CD4-positive, alpha-beta T cell treated with Interferon alpha-2 for 1 hour (primary cell): ENCODE measurements at regions not wholly inside any gene's neighbourhood (a gene's known extent, or its start where the extent isn't known, plus 50 kb on each side); places are given as distances from the start of the nearest gene placed in this dataset.

Source experiments
- DNase-seq, 2 donors: peaks; one replicate each; pipeline ENCODE4 v3.0.0-alpha.2; 2020 to 2022

DNA sequence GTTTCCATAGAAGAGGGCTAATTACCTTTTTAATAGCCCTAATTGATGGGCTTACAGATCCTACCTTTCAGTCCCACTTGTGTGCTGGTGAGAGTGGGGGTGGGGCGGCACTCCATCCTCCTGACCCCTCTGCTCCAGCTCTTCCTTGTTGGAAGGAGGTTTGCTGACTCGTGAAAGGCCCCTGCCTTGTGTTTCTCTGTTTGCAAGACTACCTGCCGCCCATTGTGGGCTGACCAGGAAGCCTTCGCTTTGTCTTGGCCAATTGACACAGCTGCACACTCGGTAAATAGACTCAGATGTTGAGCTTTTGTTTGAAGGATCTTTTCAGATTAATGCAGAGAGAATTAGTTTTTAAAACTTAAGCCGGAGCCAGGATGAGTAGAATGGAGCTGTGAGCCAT lies 197.3 kb upstream of the HES1 start:
- DNase-seq, result no peak

DNA sequence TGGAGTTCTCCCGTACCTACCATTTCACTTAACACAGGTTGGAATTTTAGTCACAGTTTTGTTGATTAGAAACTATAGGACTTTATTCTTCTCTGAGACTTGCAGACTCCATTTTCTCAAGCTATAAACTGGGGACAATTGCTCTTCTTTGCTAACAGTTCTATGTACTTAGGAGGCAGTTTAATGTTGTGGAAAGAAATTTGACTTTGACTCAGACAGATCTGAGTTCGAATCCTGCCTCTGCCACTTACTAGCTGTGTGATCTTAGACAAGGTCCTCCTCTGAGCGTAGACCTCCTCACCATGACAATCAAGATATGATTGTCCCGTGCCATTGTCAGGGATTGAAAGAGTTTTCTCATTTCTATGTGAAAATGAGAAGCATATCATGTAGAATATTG lies 196.4 kb upstream of the HES1 start:
- DNase-seq, result no peak

DNA sequence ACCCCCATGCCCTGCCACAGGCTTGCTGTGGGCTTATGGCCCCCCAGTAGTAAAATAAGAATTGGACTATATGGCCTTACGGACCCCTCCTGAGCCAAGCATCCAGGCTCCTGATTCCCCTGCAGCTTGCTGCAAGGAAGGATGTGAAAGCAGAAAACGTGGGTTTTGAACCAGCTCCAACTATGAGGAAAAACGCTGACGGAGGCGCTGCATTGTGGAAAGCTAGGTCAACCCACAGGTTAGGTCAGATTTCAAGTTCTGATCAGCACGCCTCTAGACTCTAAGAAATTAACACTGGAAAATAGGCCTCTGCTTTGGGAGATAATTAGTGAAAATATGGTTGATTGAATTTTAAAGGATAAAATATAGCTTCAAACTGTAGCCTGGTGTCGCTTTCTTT lies 195.4 kb upstream of the HES1 start:
- DNase-seq, result no peak

DNA sequence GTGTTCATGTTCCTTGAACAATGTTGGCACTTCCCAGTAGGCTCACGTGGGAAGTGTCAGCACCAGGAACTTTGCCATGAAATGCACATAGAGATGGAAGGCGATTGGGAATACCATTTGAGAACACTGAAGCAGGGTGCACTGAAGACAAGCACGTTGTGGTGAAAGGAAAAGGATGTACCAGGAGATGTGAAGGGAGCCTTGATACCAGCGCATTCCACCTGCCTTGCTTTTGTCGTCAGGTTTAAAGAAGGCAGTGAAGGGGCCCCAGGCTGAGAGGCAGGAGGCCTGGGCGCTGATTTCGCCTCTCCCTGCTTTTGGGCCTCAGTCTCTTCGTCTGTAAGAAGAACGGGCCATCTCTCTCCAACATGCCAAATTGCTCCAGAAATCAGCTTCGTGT lies 194.5 kb upstream of the HES1 start:
- DNase-seq, result no peak

DNA sequence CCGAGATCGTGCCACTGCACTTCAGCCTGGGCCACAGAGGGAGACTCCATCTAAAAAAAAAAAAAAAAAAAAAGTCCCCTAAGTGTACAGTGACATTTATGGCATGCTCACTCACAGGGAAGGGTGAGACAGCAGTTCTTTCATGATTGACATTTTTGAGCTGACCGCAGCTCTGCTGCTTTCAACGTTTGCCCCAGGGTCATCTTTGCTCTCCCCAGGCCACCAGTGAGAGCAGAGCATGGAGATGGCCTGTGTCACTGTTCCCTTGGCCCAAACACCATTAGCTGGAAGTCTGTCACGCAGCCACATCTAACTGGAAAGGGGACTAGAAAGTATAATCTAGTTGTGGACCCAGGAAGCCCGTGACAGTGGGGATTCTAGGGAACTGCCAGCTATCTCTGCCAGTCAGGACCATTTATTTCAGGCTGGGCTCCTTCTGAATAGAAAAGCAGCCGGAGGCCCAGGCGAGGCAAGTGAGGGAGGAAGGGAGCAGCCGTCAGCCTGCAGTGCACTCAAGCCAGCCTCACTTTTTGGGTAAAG lies 193.4 kb upstream of the HES1 start:
- DNase-seq, result no peak

DNA sequence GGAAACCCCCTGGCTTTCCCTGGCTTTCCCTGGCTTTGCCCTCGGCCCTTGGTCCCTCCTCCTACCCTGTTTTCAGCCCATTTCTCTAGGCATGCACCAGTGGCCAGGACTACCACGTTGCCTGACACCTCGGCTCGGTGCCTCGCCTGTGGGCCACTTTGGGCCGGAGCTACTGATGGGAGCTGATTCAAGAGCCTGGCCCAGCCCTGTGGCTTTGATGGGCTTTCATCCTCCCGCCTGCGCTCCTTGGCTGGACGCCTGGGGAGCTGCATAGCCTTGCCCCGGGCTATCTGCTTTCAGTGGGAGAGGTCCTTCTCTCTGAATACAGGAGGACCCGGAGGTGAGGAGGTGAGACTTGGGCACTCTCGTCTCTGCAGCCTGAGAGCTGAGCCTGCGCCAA lies 192.7 kb upstream of the HES1 start:
- no peak for DNase-seq

DNA sequence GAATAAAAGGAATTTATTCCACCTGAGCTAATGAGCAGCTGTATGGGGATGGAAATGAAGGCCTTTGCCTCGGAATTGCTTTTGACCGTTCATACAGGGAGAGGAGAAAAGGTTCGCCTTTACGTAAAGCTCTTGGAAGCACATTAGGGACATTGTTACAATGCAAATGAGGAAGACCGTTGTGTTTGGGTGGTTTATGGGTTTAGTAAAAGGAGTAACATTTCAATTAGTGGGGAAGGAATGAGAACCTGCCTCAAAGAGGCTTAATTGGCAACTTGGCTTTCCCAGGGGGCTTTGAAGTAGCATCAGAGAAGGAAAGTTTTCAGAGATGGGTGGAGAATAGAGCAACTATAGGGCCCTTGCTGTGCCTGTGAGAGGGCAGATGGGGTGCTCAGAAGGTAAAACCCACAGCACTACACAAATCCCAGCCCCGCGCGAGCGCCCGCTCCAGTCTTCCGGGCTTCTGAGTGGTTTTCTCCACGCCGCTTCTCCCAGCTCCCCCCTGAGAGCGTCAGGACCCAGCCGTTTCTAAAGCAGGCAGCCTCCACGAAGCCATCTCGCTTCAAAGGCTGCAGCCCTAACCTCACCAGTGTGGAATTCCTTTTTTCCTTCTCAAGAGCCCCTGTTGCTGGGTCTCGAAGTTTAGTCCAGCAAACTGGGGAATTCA lies 192.0 kb upstream of the HES1 start:
- no peak for DNase-seq

DNA sequence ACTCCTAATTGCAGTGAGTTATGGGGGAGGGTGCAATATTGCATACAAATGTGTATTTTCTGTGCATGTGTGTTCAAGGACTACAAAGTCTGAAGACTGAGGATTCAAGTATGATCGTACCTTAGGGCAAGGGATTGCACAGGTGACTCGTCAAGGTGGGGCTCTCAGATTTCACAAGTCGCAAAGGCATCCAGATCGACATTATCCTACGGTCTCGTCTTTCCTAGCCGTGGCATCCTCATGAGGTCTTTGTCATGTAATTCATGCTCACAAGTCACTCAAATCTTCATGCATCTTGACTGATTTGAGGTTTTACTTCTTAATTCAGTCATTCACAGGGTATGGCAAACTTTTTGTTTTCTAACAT lies 191.4 kb upstream of the HES1 start:
- no peak for DNase-seq

DNA sequence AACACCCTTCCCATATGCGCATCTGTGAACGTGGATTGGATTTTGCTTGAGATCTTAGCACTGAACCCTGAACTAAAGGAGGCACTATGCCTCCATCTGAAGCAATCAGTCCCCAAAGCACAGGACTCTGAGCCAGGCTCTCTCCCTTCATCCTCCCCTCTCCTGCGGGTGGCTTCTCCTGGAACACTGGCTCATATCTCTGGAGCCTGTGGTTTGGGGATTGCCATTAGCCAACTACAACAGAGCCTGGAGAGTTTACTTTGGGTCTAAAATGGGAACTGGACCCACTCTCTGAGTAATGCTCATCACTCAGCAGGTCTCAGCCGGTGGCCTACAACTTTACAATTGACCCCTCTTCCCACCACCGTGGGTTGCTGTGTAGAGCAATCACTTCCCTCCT lies 190.8 kb upstream of the HES1 start:
- DNase-seq, result no peak

DNA sequence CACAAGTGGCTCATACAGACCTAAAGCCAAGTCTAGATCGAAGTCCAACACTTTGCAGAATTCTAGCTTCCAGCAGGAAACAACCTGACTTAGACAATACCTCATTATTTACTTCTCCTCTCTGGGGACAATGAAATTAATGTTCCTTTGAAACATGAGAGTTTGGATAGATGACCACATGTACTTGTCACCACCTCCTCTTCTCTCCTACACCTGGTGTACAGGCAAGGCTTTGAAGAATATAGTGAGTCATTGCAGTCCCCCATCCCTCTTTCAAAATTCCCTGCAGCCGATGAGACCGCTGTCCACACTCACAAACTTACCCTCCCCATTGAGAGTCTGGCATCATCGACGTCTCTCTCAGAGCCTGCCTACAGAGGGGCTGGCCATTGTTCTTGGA lies 189.0 kb upstream of the HES1 start:
- DNase-seq, result no peak

DNA sequence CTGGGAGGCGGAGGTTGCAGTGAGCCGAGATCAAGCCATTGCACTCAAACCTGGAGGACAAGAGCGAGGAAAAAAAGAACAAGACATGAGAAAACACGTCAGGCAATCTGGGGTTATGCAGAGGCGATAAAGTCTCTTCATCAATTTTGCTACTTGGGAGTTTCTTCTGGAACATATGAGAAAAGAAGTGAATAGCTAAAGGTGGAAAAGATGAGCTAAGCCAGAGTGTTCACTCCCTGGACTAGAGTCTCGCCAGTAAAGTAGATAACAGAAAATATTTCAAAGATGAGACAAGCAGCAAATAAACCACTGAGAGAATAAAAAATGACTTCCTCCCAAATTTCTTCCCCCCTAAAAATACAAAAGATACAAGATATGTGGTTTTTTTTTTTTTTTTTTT lies 188.4 kb upstream of the HES1 start:
- DNase-seq, result no peak

DNA sequence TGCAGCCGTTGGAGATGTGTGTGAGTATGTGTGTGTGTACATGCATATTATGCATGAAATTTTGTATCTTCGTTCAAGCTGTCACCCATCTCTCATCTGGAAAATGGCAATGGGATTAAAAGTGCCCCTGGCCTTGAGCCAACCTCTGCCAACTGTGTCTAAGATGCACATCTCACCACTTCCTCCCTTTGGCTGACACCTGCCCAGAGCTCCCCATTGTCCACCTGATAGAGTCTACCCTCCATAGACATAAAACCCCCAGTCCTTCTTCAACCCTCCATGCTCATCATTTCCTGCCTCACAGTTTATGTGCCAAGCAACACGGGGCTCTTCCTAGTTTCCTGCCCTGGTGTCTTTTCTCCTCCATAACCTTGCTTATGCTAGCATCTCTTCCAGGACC lies 187.5 kb upstream of the HES1 start:
- DNase-seq, result no peak

DNA sequence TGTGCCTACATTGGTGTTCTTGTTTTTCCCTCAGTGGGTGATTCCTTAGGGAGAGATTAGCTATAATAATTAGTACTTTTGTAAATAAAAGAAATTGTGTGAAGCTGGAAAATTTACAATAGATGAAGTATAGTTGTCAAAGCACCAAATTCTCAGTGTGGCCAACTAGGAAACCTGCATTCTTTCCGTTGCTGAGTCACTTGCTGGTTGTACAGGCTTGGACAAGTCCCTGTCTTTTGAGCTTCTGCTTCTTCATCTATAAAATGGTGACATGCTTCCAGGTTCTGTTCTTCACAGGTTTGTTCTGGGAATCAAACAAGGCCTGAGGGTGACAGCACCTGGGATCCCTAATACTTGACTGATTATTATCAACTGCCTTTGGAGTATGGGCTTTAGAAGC lies 184.1 kb upstream of the HES1 start:
- no peak for DNase-seq

DNA sequence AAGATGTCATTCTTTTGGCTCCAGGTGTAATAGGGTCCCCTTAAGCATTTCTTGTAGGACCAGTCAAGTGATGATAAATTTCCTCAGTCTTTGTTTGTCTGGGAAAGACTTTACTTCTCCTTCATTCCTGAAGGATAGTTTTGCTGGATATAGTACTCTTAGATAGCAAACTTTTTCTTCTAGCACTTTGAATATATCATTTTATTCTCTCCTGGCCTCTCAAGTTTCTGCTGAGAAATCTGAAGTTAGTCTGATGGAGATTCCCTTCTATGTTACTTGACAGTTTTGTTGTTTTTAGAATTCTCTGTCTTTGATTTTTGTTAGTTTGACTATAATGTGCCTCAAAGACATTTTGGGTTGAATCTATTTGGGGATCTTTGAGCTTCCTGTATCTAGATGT lies 181.2 kb upstream of the HES1 start:
- DNase-seq, result no peak

DNA sequence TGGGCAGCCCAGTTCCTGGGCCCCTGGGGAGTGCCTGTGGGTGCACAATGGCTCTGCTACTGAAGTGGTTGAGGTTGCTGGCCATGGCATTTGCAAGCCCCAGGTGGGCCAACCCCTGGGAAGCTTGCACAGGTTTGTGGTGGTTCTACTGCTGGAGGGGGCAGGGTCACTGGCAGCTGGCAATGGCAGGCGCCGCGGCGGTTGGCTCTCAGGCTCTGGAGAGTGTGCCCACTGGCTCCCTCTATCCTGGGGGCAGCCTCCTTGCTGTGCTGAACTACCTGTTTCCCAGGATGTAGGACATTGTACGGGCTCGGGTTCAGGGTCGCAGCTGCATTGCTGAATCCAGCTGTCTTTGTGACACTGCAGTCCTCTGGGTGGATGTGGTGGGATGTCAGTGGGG lies 180.2 kb upstream of the HES1 start:
- no peak for DNase-seq

DNA sequence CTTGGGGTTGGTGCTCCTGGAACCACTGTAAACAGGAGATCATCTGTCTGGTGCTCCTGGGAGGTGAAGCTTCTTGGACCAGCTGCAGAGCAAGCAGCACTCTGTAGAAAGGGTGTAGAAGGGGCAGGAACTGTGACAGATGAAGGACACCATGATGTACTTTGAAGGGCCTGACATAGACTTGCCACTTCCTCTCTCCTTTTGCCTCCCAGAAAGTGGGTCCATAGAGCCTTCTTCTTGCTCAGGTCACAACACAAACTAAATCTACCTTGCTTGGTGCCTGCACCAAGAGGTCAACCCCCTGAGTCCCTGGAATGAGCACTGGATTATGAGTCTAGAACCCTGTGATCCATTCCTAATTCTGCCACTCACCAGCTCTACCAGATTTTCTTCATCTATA lies 176.1 kb upstream of the HES1 start:
- DNase-seq, result no peak

DNA sequence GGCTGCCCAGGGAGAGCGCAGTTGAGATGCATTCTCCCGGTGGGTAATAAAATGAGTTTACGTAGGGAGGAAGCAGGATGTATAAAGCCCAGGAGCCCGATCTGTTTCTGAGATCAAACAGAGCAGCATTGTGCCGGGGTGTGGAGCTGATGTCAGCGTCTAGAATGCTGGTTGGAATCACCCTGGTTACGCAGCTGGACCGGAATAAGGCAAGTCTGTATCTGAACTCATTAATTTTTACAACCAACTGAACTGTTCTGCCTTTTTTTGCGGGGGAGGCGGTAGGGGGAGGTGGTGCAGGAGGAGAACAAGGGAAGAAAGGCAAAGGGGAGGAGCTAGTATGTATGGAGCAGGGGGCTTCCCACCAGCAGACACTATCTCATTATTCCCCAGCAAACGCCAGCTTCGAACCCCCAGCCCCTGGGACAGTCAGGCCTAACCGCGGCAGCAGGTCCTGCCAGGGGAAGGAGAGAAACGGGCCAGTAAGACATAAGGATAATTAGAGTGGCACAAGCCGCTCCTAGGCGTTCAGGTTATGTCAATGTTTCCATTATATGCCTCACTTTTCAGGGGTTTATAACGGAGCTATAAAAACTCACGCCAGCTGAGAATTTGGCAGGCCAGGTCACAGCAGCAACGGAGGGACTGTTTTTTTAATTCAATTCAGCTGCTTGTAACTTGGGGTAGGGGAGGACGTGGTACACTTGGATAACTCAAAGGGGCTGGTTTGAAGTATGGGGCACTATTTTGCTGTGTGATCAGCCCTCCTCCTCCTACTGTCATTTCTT lies 175.3 kb upstream of the HES1 start:
- DNase-seq, result no peak

DNA sequence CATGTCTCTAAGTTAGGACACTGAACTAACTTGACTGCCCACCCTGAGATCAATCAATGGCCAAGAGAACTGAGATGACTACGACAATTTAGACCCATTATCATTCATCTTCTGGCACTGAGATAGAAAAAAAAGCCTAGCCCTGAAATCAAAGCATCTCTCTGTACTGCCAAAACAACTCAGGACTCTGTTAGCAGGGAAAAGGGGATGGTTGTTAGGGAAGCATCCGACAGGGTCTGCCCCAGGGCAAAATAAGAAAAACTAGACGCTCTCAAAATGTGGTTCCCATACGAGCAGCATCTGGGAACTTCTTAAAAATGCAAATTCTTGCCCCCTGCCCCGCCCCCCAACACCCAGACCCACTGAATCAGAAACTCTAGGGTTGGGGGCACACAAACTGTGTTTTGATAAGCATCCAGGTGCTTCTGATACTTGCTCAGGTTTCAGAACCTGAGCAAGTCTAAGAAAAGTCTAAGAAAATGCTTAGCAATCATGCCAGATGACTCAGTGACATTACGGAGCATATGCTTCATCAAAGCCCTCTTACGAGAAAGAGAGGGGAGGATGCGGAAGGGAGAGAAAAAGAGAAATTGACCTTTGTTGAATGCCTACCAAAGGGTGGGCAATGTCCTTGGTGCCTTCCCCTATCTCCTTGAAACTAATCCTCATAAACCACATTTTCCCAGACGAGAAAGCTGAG lies 172.8 kb upstream of the HES1 start:
- no peak for DNase-seq

DNA sequence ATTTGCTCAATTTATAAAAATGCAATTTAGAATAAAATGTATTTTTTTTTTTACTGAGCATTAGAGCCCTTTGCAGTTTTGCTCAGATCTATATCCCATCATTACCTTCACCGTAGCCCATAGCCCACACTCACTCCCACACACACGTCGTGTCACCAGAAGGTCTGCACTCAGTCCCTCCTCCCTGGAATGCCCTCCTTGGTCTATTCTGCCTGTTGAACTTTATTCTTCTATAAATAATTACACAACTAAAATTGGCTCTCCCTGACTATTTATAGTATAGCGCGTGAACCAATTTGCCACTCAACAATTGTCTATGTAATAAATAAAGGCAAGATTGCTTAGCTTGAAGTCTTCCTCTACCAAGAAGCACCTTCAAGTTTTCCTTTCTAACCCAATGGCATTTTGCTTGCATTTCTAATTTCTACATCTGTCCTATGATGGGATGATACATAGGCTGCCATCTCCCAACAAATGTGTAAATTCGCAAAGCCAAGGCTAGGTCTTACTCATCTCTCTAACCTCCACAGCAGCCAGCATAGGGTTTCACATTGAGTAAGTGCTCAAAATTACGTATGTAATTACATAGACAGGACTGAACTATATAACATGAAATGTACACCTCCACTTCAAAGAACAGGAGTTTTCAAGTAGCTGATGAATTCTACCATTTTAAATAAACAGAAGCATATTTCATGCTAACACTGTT lies 172.0 kb upstream of the HES1 start:
- no peak for DNase-seq

DNA sequence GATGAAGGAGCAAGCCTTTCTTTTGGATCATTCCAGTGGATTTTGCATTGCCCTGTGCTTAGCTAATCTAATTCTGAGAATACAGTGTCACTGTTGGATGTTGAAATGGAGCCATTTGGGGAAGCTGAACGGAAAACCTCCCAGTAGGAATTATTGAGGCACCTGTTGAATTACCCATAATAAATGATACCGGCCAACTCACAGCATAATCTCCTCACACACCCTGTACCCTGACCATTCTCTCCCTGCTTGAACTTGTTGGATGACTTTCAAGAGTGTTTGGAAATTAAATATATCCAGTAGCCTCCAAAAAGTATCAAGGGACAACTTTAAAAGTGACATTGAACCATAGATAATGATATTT lies 171.4 kb upstream of the HES1 start:
- DNase-seq, result no peak

DNA sequence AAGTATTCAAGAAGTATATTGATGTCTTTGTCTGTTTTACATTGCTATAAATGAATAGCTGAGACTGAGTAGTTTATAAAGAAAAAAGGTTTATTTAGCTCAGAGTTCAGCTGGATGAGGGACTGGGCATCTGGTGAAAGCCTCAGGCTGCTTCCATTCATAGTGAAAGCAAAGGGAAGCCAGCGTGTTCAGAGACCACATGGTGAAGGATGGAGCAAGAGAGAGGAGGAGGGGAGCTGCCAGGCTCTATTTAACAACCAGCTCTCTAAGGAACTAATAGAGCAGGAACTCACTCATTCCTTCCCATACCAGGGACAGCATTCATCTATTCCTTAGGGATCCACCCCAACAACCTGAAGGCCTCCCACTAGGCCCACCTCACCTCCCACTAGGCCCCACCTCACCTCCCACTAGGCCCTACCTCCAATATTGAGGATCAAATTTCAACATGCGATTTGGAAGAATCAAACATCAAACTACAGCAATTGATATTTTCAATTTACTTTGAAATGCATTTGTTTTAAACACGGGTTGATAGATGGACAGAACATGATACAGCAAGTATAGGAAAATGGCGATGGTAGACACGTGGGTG lies 167.5 kb upstream of the HES1 start:
- DNase-seq, result no peak

DNA sequence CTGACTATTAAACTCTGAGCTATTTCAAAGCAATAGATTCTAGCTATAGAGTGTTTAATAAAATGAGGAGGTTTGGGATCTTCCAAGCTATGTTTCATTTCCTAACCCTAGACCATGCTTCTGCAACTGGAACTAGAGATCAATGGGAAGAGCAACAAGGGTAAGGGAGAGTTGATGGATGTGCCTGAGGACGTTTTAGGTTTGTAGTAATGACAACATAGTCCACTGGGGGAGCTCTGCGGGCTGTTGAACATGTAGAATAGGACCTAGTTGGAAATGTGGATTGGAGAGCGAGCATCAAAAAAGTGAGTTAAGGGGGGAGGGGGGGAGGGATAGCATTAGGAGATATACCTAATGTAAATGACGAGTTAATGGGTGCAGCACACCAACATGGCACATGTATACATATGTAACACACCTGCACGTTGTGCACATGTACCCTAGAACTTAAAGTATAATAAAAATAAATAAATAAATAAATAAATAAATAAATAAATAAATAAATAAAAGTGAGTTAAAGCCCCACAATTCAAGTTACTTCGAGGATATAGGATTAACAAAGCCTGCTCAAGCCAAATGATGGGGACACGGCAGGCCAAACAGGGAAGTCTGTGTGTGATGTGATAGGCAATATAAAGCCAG lies 165.7 kb upstream of the HES1 start:
- DNase-seq, result peak; percentile 8 to 20

DNA sequence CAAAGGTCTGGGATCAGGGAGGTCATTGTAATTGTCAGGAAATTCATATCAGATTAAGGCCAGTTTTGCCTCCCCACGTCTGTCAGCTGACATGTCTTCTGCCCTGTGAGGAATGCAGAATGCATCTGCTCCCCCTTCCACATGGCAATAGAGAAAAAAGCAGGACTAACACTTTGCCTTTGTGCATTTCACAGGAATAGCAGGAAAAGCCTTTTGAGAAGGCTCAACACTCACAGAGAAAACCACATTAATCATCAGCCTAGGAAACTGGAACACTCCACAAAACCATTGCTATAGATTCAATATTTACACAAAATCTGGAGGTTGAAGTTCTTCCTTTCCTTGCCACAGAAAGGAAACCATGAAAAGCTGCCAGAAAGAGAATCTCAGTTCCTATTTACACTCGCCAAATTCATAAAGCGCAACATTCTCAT lies 165.2 kb upstream of the HES1 start:
- no peak for DNase-seq
